Panc1 (cell line): ENCODE measurements at regions not wholly inside any gene's neighbourhood (a gene's known extent, or its start where the extent isn't known, plus 50 kb on each side); places are given as distances from the start of the nearest gene placed in this dataset.

ENCODE experiments used
- ATAC-seq: fragments of 200-7000 bp; cut with Tn5 transposase; 2 replicates; pipeline ENCODE4 v1.9.1; 2020; ENCODE audit warnings: mild to moderate bottlenecking, moderate library complexity
- BruUV-seq: library from RNA; stranded (reverse); fragments of 400-500 nt; replicated peaks from 2 replicates; lab custom pipeline; 2021; lab: Mats Ljungman, UMichigan
- CTCF ChIA-PET: fragments of 300-600 bp; sonication (Branson Sonifier 250); formaldehyde crosslinking; loops from one replicate; lab custom pipeline; 2022; ENCODE audit warnings: antibody characterized with exemption; lab: Charles Lee
- POLR2A ChIA-PET: fragments of 300-600 bp; sonication (Branson Sonifier 250); formaldehyde crosslinking; loops from one replicate; lab custom pipeline; 2022; ENCODE audit warnings: antibody characterized with exemption; lab: Charles Lee
- DNase-seq: peaks from one replicate; pipeline ENCODE4 v3.0.0-alpha.2; 2010; ENCODE audit warnings: low read depth, low spot score
- H3K27ac ChIP-seq: 2 replicates; pipeline ENCODE4 v1.5.1; 2011; ENCODE audit warnings: mild to moderate bottlenecking, low read length, inconsistent platforms
- H3K27me3 ChIP-seq: fragments of 200-500 bp; sonication (Bioruptor generic); 2 replicates; pipeline ENCODE4 v1.6.0; 2014; ENCODE audit warnings: low read length, inconsistent platforms; ENCODE audit not compliant: control insufficient read depth, insufficient read depth
- H3K36me3 ChIP-seq: fragments of 200-500 bp; sonication (Bioruptor generic); 2 replicates; pipeline ENCODE4 v1.5.1; 2014; ENCODE audit warnings: inconsistent platforms, mild to moderate bottlenecking, low read length, moderate library complexity; ENCODE audit not compliant: control insufficient read depth, insufficient read depth
- H3K4me1 ChIP-seq: 2 replicates; pipeline ENCODE4 v1.5.1; 2011; ENCODE audit warnings: inconsistent platforms, mild to moderate bottlenecking, low read length, moderate library complexity; ENCODE audit not compliant: control insufficient read depth, insufficient read depth
- H3K4me3 ChIP-seq, 2 experiments: 2 replicates each; pipeline ENCODE4 v1.5.1; 2011 to 2012; ENCODE audit warnings: low read depth in 2 of 2, low read length in 2 of 2, mild to moderate bottlenecking in 2 of 2, inconsistent platforms in 1 of 2, moderate library complexity in 1 of 2
- H3K9me3 ChIP-seq: fragments of 200-500 bp; sonication (Bioruptor generic); 2 replicates; pipeline ENCODE4 v1.5.1; 2014; ENCODE audit warnings: low read depth, mild to moderate bottlenecking, inconsistent platforms, low read length, moderate library complexity; ENCODE audit not compliant: control insufficient read depth, insufficient read depth
- CTCF ChIP-seq: fragments of 450-650 bp; IDR thresholded peaks from 2 replicates; pipeline ENCODE4 v1.5.1; 2017; ENCODE audit warnings: mild to moderate bottlenecking
- POLR2AphosphoS5 ChIP-seq: IDR thresholded peaks from 2 replicates; pipeline ENCODE4 v1.6.1; 2012; ENCODE audit warnings: mild to moderate bottlenecking, low read depth, low read length, moderate library complexity
- SIN3A ChIP-seq: IDR thresholded peaks from 2 replicates; pipeline ENCODE4 v1.6.1; 2012; ENCODE audit warnings: low read depth, mild to moderate bottlenecking, low read length, moderate library complexity, borderline replicate concordance; ENCODE audit not compliant: insufficient read depth
- TCF7L2 ChIP-seq: IDR thresholded peaks from 2 replicates; pipeline ENCODE4 v1.6.1; 2011; ENCODE audit warnings: mild to moderate bottlenecking, low read depth, low read length, inconsistent platforms
- in situ Hi-C: cut with HindIII; loops from 2 replicates; pipeline ENCODE4 v1.10.0; 2016; ENCODE audit warnings: low sequenced_read_pairs, low pct_unique_long_range_greater_than_20kb
- intact Hi-C: fragments of 100-400 bp; cut with micrococcal nuclease; formaldehyde crosslinking; loops from one replicate; pipeline ENCODE4 v1.10.0; 2022; ENCODE audit not compliant: unreplicated experiment
- TF ChIP-seq, protein P1 (sequence below), 2 experiments: IDR thresholded peaks; 2 replicates each; pipeline ENCODE4 v1.6.1; 2011 to 2012; ENCODE audit warnings: low read depth in 2 of 2, control low read depth in 1 of 2, low read length in 1 of 2, mild to moderate bottlenecking in 1 of 2, moderate library complexity in 1 of 2; ENCODE audit not compliant: insufficient read depth in 1 of 2

GRCh38 chr10:33611423-33611822, 277.0 kb upstream of the NRP1 start:
- H3K4me1 ChIP-seq = no peaks in the 10 kb centered on the region
- no peak overlapping the region for H3K27ac ChIP-seq
- TF ChIP-seq CTCF (no peak), TCF7L2 (no peak), POLR2AphosphoS5 (no peak), SIN3A (no peak)
- TF ChIP-seq, protein P1, sequence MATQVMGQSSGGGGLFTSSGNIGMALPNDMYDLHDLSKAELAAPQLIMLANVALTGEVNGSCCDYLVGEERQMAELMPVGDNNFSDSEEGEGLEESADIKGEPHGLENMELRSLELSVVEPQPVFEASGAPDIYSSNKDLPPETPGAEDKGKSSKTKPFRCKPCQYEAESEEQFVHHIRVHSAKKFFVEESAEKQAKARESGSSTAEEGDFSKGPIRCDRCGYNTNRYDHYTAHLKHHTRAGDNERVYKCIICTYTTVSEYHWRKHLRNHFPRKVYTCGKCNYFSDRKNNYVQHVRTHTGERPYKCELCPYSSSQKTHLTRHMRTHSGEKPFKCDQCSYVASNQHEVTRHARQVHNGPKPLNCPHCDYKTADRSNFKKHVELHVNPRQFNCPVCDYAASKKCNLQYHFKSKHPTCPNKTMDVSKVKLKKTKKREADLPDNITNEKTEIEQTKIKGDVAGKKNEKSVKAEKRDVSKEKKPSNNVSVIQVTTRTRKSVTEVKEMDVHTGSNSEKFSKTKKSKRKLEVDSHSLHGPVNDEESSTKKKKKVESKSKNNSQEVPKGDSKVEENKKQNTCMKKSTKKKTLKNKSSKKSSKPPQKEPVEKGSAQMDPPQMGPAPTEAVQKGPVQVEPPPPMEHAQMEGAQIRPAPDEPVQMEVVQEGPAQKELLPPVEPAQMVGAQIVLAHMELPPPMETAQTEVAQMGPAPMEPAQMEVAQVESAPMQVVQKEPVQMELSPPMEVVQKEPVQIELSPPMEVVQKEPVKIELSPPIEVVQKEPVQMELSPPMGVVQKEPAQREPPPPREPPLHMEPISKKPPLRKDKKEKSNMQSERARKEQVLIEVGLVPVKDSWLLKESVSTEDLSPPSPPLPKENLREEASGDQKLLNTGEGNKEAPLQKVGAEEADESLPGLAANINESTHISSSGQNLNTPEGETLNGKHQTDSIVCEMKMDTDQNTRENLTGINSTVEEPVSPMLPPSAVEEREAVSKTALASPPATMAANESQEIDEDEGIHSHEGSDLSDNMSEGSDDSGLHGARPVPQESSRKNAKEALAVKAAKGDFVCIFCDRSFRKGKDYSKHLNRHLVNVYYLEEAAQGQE (IDR thresholded peaks at IDR 0.05; ENCODE audit: insufficient read depth in 1 of 2, low read depth in 2 of 2, low read length in 1 of 2) = no peak
- CTCF ChIA-PET = no interaction called here
- no peaks in the 10 kb centered on the region for H3K9me3 ChIP-seq
- POLR2A ChIA-PET = no interaction called here
- BruUV-seq = no TSS peak
- no peaks in the 10 kb centered on the region for H3K36me3 ChIP-seq
- H3K4me3 ChIP-seq = no peak overlapping the region
- H3K27me3 ChIP-seq = no peaks in the 10 kb centered on the region
- no peak for DNase-seq
- intact Hi-C loops (no loop called here), in situ Hi-C loops (no loop called here)
- no peak for ATAC-seq

- H3K27me3 ChIP-seq = no peaks in the 10 kb centered on the region
- TF ChIP-seq TCF7L2 = no peak
- no peak for TF ChIP-seq SIN3A
- no peak for TF ChIP-seq CTCF
- TF ChIP-seq, protein P1 (IDR thresholded peaks at IDR 0.05; ENCODE audit: insufficient read depth in 1 of 2, low read depth in 2 of 2, low read length in 1 of 2) = no peak
- no peak for TF ChIP-seq POLR2AphosphoS5
- intact Hi-C loops (no loop called here), in situ Hi-C loops (no loop called here)
- H3K36me3 ChIP-seq = no peaks in the 10 kb centered on the region
- CTCF ChIA-PET = no interaction called here
- H3K27ac ChIP-seq = no peak overlapping the region
- no peak for ATAC-seq
- H3K4me3 ChIP-seq = no peak overlapping the region
- DNase-seq = no peak
- H3K9me3 ChIP-seq = no peaks in the 10 kb centered on the region
- no peaks in the 10 kb centered on the region for H3K4me1 ChIP-seq
- no TSS peak for BruUV-seq
- POLR2A ChIA-PET = no interaction called here
Observed at GRCh38 chr10:33609546-33609945, 275.1 kb upstream of the NRP1 start.
